SK-N-SH (cell line): ENCODE measurements at regions not wholly inside any gene's neighbourhood (a gene's known extent, or its start where the extent isn't known, plus 50 kb on each side); places are given as distances from the start of the nearest gene placed in this dataset.

Experiments
- CTCF ChIA-PET: fragments of 300-600, 350-600 bp; formaldehyde crosslinking; extraction: SDS; loops from one replicate; lab custom pipeline; 2021; lab: Yijun Ruan, JAX
- POLR2A ChIA-PET: fragments of 350-600 bp; sonication (Branson Sonifier 250); formaldehyde crosslinking; extraction: SDS; loops from one replicate; lab custom pipeline; 2020; ENCODE audit warnings: antibody characterized with exemption, inconsistent platforms; lab: Yijun Ruan, JAX
- DNase-seq: peaks from one replicate; pipeline ENCODE4 v3.0.0; 2012
- H2AFZ ChIP-seq: fragments of 200-600 bp; sonication (generic); 2 replicates; pipeline ENCODE4 v1.8.1; 2016; ENCODE audit warnings: antibody characterized with exemption, mild to moderate bottlenecking, low read depth
- H3F3A ChIP-seq: fragments of 200-600 bp; sonication (generic); replicated peaks from 2 replicates; pipeline ENCODE3; 2016; ENCODE audit warnings: antibody characterized with exemption, mild to moderate bottlenecking; ENCODE audit not compliant: insufficient read depth
- H3K27ac ChIP-seq, 2 experiments: fragments of 200-500 bp in 1 of 2; fragments of 200-600 bp in 1 of 2; sonication (Bioruptor generic) in 1 of 2; sonication (generic), shearing (Covaris generic) in 1 of 2; 2 replicates each; pipeline versions ENCODE4 v1.5.1 to v1.6.1; 2014 to 2016; ENCODE audit warnings: low read depth in 2 of 2, inconsistent platforms in 1 of 2, low read length in 1 of 2, mild to moderate bottlenecking in 1 of 2, mixed read lengths in 1 of 2
- H3K27me3 ChIP-seq: fragments of 200-600 bp; sonication (generic), shearing (Covaris generic); 2 replicates; pipeline ENCODE4 v1.6.1; 2016; ENCODE audit warnings: mixed run types; ENCODE audit not compliant: insufficient read depth
- H3K36me3 ChIP-seq, 2 experiments: fragments of 200-500 bp in 1 of 2; fragments of 200-600 bp in 1 of 2; sonication (Bioruptor generic) in 1 of 2; sonication (generic) in 1 of 2; replicated peaks in 1 of 2; 2 replicates each; pipeline versions ENCODE3 to v1.5.1; 2014 to 2016; ENCODE audit warnings: low read length in 1 of 2, mild to moderate bottlenecking in 1 of 2; ENCODE audit not compliant: insufficient read depth in 2 of 2, control insufficient read depth in 1 of 2
- H3K4me1 ChIP-seq, 2 experiments: fragments of 200-500 bp in 1 of 2; fragments of 200-600 bp in 1 of 2; sonication (Bioruptor generic) in 1 of 2; sonication (generic), shearing (Covaris generic) in 1 of 2; 2 replicates each; pipeline versions ENCODE4 v1.5.1 to v1.6.1; 2014 to 2016; ENCODE audit warnings: low read depth in 1 of 2, low read length in 1 of 2, mixed run types in 1 of 2; ENCODE audit not compliant: insufficient read depth in 2 of 2, control insufficient read depth in 1 of 2
- H3K4me2 ChIP-seq: fragments of 200-600 bp; sonication (generic), shearing (Covaris generic); 2 replicates; pipeline ENCODE4 v1.6.1; 2017; ENCODE audit warnings: mixed run types
- H3K4me3 ChIP-seq, 2 experiments: fragments of 200-500 bp in 1 of 2; fragments of 200-600 bp in 1 of 2; sonication (Bioruptor generic) in 1 of 2; sonication (generic), shearing (Covaris generic) in 1 of 2; 2 replicates each; pipeline versions ENCODE4 v1.5.1 to v1.8.1; 2014 to 2016; ENCODE audit warnings: low read depth in 2 of 2, inconsistent platforms in 1 of 2, low read length in 1 of 2, mild to moderate bottlenecking in 1 of 2, mixed read lengths in 1 of 2, moderate library complexity in 1 of 2
- H3K79me2 ChIP-seq: fragments of 200-600 bp; sonication (generic); 2 replicates; pipeline ENCODE4 v1.8.1; 2017; ENCODE audit warnings: mild to moderate bottlenecking; ENCODE audit not compliant: insufficient read depth
- H3K9ac ChIP-seq: fragments of 200-600 bp; sonication (generic); 2 replicates; pipeline ENCODE4 v1.6.1; 2017; ENCODE audit warnings: mixed run types
- H3K9me2 ChIP-seq: fragments of 200-600 bp; sonication (generic); 2 replicates; pipeline ENCODE4 v1.6.1; 2017; ENCODE audit warnings: mixed run types
- H3K9me3 ChIP-seq: fragments of 200-600 bp; sonication (generic); 2 replicates; pipeline ENCODE4 v1.6.1; 2017; ENCODE audit warnings: mixed run types, mild to moderate bottlenecking, moderate library complexity
- H4K20me1 ChIP-seq: fragments of 200-600 bp; sonication (generic); 2 replicates; pipeline ENCODE4 v1.6.1; 2017; ENCODE audit warnings: mild to moderate bottlenecking, mixed run types; ENCODE audit not compliant: insufficient read depth
- EZH2phosphoT487 ChIP-seq: fragments of 200-600 bp; sonication (generic); IDR thresholded peaks from 2 replicates; pipeline ENCODE4 v1.6.1; 2017; ENCODE audit warnings: low read depth, mixed run types, mild to moderate bottlenecking, antibody characterized with exemption, moderate library complexity, borderline replicate concordance
- FOSL2 ChIP-seq: IDR thresholded peaks from 2 replicates; pipeline ENCODE4 v1.4.0; 2012; ENCODE audit warnings: low read depth, mild to moderate bottlenecking, moderate library complexity, borderline replicate concordance
- JUND ChIP-seq: IDR thresholded peaks from 2 replicates; pipeline ENCODE4 v1.4.0; 2012
- MXI1 ChIP-seq: IDR thresholded peaks from 2 replicates; pipeline ENCODE4 v1.6.1; 2012; ENCODE audit warnings: mild to moderate bottlenecking, low read depth, low read length, improper control_type of control experiment
- RFX5 ChIP-seq: IDR thresholded peaks from 2 replicates; pipeline ENCODE4 v1.6.1; 2012; ENCODE audit warnings: mild to moderate bottlenecking, improper control_type of control experiment, low read length
- TEAD4 ChIP-seq: IDR thresholded peaks from 2 replicates; pipeline ENCODE4 v1.4.0; 2012; ENCODE audit warnings: mild to moderate bottlenecking, borderline replicate concordance; ENCODE audit not compliant: insufficient read depth
- WGBS: methylation state at CpG from one replicate; pipeline ENCODE4 v1.1.6; 2017; ENCODE audit warnings: low lambda C conversion rate; 5-methylcytosine and 5-hydroxymethylcytosine counted together
- TF ChIP-seq, protein P1 (sequence below): IDR thresholded peaks from 2 replicates; pipeline ENCODE4 v1.6.1; 2012; ENCODE audit warnings: mild to moderate bottlenecking, low read depth, low read length, moderate library complexity

DNA sequence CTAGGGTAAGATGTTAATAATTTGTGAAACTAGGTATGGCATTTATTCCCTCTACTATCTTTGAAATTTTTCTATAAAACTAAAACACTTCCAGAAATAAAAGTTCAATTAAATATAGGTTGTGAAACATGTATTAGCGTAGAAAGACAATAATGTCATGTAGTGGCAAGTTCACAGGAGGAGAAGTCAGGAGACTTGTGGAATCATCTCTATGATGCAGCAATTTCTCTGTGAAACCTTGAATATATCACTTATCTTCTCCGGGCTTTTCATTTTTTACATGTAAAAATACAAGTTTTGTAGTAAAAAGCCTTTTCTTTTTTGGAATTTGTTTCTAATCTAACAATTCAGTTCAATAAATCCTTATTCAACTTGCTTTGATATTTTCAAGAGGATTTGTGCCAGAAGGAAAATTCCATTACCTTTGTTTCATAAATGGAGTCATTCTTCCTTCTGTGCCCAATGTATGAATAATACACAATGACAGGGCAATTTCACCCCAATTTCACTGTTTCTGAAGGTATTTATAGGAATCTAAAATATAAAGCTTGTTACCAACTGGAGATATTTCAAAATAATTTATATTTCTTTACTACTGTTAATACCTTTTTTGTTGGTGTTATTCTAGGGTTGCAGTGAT, 758.3 kb downstream of the FAM181B start:
- H3K27me3 ChIP-seq, result no peaks in the 10 kb centered on the region
- H3K4me2 ChIP-seq, result no peak overlapping the region
- no peak overlapping the region for H2AFZ ChIP-seq
- no peaks in the 10 kb centered on the region for H3F3A ChIP-seq
- 23% methylated on average over 2 of the region's 2 CpGs for WGBS
- CTCF ChIA-PET, result no interaction called here
- no peak overlapping the region for H3K9ac ChIP-seq
- no peak overlapping the region for H3K27ac ChIP-seq
- H3K9me3 ChIP-seq, result no peaks in the 10 kb centered on the region
- H3K4me3 ChIP-seq, result no peak overlapping the region
- H3K4me1 ChIP-seq, result no peaks in the 10 kb centered on the region
- H3K79me2 ChIP-seq, result no peaks in the 10 kb centered on the region
- H3K36me3 ChIP-seq, result no peaks in the 10 kb centered on the region
- H3K9me2 ChIP-seq, result no peaks in the 10 kb centered on the region
- POLR2A ChIA-PET, result no interaction called here
- no peak for DNase-seq
- no peaks in the 10 kb centered on the region for H4K20me1 ChIP-seq
- TF ChIP-seq TEAD4, result no peak

DNA sequence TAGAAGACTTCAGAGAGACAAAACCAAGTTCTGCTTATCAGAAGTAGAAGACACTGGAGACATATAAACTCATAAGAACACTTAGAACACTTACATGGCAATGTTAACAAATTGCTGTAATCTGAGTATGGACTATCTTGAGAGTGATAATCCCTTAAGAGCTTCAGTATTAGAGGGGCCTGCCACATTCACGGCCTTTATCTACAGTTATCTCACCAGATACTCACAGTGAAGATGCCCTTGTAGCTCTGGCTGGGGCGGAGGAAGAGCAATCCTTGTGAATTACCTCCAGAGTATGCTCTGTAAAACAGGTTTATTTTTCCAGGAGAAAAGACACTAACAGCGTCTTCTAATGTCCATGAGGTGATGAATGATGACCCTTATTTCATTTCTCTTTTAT, 762.8 kb downstream of the FAM181B start:
- H4K20me1 ChIP-seq, result no peaks in the 10 kb centered on the region
- CTCF ChIA-PET, result no interaction called here
- H2AFZ ChIP-seq, result no peak overlapping the region
- DNase-seq, result no peak
- no peaks in the 10 kb centered on the region for H3K79me2 ChIP-seq
- POLR2A ChIA-PET, result no interaction called here
- H3K4me1 ChIP-seq, result no peaks in the 10 kb centered on the region
- no peaks in the 10 kb centered on the region for H3K9me3 ChIP-seq
- H3K9me2 ChIP-seq, result no peaks in the 10 kb centered on the region
- no peak overlapping the region for H3K4me2 ChIP-seq
- TF ChIP-seq, protein P1, sequence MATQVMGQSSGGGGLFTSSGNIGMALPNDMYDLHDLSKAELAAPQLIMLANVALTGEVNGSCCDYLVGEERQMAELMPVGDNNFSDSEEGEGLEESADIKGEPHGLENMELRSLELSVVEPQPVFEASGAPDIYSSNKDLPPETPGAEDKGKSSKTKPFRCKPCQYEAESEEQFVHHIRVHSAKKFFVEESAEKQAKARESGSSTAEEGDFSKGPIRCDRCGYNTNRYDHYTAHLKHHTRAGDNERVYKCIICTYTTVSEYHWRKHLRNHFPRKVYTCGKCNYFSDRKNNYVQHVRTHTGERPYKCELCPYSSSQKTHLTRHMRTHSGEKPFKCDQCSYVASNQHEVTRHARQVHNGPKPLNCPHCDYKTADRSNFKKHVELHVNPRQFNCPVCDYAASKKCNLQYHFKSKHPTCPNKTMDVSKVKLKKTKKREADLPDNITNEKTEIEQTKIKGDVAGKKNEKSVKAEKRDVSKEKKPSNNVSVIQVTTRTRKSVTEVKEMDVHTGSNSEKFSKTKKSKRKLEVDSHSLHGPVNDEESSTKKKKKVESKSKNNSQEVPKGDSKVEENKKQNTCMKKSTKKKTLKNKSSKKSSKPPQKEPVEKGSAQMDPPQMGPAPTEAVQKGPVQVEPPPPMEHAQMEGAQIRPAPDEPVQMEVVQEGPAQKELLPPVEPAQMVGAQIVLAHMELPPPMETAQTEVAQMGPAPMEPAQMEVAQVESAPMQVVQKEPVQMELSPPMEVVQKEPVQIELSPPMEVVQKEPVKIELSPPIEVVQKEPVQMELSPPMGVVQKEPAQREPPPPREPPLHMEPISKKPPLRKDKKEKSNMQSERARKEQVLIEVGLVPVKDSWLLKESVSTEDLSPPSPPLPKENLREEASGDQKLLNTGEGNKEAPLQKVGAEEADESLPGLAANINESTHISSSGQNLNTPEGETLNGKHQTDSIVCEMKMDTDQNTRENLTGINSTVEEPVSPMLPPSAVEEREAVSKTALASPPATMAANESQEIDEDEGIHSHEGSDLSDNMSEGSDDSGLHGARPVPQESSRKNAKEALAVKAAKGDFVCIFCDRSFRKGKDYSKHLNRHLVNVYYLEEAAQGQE, result no peak
- H3K4me3 ChIP-seq, result no peak overlapping the region
- H3K36me3 ChIP-seq, result no peaks in the 10 kb centered on the region
- no peak overlapping the region for H3K27ac ChIP-seq
- no peaks in the 10 kb centered on the region for H3F3A ChIP-seq
- no peak overlapping the region for H3K9ac ChIP-seq
- H3K27me3 ChIP-seq, result no peaks in the 10 kb centered on the region
- 30% methylated on average over 3 of the region's 3 CpGs for WGBS

DNA sequence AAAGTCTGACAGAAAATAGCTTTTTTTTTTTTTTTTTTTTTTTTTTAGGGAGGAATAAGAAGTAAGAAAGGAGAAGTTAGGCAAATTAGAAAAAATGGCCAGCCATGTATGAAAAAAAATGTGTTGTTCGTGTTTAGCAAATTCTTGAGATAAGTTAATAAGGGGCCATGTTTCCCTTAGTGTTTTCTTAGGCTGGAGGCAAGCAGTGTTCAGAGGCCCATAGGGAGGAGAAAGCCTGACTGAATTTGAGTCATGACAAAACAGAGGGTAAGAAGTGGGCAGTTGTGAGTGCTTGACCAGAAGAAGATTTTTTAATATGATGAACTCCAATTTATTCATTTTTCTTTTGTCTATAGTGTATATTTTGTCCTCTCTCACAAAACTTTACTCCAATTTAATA, 766.4 kb downstream of the FAM181B start:
- Histone ChIP-seq H3K36me3 (no peaks in the 10 kb centered on the region), H3K79me2 (no peaks in the 10 kb centered on the region), H3K9me3 (no peaks in the 10 kb centered on the region), H2AFZ (no peak overlapping the region), H3K27me3 (no peaks in the 10 kb centered on the region), H3F3A (no peaks in the 10 kb centered on the region), H3K9ac (no peak overlapping the region), H3K27ac (no peak overlapping the region), H3K4me3 (no peak overlapping the region), H3K4me1 (no peaks in the 10 kb centered on the region), H3K4me2 (no peak overlapping the region), H4K20me1 (no peaks in the 10 kb centered on the region), H3K9me2 (no peaks in the 10 kb centered on the region)
- WGBS, result 16% methylated on average over 1 of the region's 1 CpG
- POLR2A ChIA-PET, result no interaction called here
- CTCF ChIA-PET, result no interaction called here
- no peak for DNase-seq
- TF ChIP-seq FOSL2 (no peak), EZH2phosphoT487 (no peak), RFX5 (no peak), MXI1 (no peak), JUND (no peak)
